SK-N-SH (cell line): ENCODE measurements at regions not wholly inside any gene's neighbourhood (a gene's known extent, or its start where the extent isn't known, plus 50 kb on each side); places are given as distances from the start of the nearest gene placed in this dataset.
"Not testable (repeated sequence)": the region's sequence is repeated elsewhere in the genome, so short reads cannot be mapped to it uniquely, and the experiment has no call there.

Experiments
- CTCF ChIA-PET: fragments of 300-600, 350-600 bp; formaldehyde crosslinking; extraction: SDS; loops from one replicate; lab custom pipeline; 2021; lab: Yijun Ruan, JAX
- POLR2A ChIA-PET: fragments of 350-600 bp; sonication (Branson Sonifier 250); formaldehyde crosslinking; extraction: SDS; loops from one replicate; lab custom pipeline; 2020; ENCODE audit warnings: antibody characterized with exemption, inconsistent platforms; lab: Yijun Ruan, JAX
- DNase-seq: peaks from one replicate; pipeline ENCODE4 v3.0.0; 2012
- H2AFZ ChIP-seq: fragments of 200-600 bp; sonication (generic); 2 replicates; pipeline ENCODE4 v1.8.1; 2016; ENCODE audit warnings: antibody characterized with exemption, mild to moderate bottlenecking, low read depth
- H3F3A ChIP-seq: fragments of 200-600 bp; sonication (generic); replicated peaks from 2 replicates; pipeline ENCODE3; 2016; ENCODE audit warnings: antibody characterized with exemption, mild to moderate bottlenecking; ENCODE audit not compliant: insufficient read depth
- H3K27ac ChIP-seq, 2 experiments: fragments of 200-500 bp in 1 of 2; fragments of 200-600 bp in 1 of 2; sonication (Bioruptor generic) in 1 of 2; sonication (generic), shearing (Covaris generic) in 1 of 2; 2 replicates each; pipeline versions ENCODE4 v1.5.1 to v1.6.1; 2014 to 2016; ENCODE audit warnings: low read depth in 2 of 2, inconsistent platforms in 1 of 2, low read length in 1 of 2, mild to moderate bottlenecking in 1 of 2, mixed read lengths in 1 of 2
- H3K27me3 ChIP-seq: fragments of 200-600 bp; sonication (generic), shearing (Covaris generic); 2 replicates; pipeline ENCODE4 v1.6.1; 2016; ENCODE audit warnings: mixed run types; ENCODE audit not compliant: insufficient read depth
- H3K36me3 ChIP-seq, 2 experiments: fragments of 200-500 bp in 1 of 2; fragments of 200-600 bp in 1 of 2; sonication (Bioruptor generic) in 1 of 2; sonication (generic) in 1 of 2; replicated peaks in 1 of 2; 2 replicates each; pipeline versions ENCODE3 to v1.5.1; 2014 to 2016; ENCODE audit warnings: low read length in 1 of 2, mild to moderate bottlenecking in 1 of 2; ENCODE audit not compliant: insufficient read depth in 2 of 2, control insufficient read depth in 1 of 2
- H3K4me1 ChIP-seq, 2 experiments: fragments of 200-500 bp in 1 of 2; fragments of 200-600 bp in 1 of 2; sonication (Bioruptor generic) in 1 of 2; sonication (generic), shearing (Covaris generic) in 1 of 2; 2 replicates each; pipeline versions ENCODE4 v1.5.1 to v1.6.1; 2014 to 2016; ENCODE audit warnings: low read depth in 1 of 2, low read length in 1 of 2, mixed run types in 1 of 2; ENCODE audit not compliant: insufficient read depth in 2 of 2, control insufficient read depth in 1 of 2
- H3K4me2 ChIP-seq: fragments of 200-600 bp; sonication (generic), shearing (Covaris generic); 2 replicates; pipeline ENCODE4 v1.6.1; 2017; ENCODE audit warnings: mixed run types
- H3K4me3 ChIP-seq, 2 experiments: fragments of 200-500 bp in 1 of 2; fragments of 200-600 bp in 1 of 2; sonication (Bioruptor generic) in 1 of 2; sonication (generic), shearing (Covaris generic) in 1 of 2; 2 replicates each; pipeline versions ENCODE4 v1.5.1 to v1.8.1; 2014 to 2016; ENCODE audit warnings: low read depth in 2 of 2, inconsistent platforms in 1 of 2, low read length in 1 of 2, mild to moderate bottlenecking in 1 of 2, mixed read lengths in 1 of 2, moderate library complexity in 1 of 2
- H3K79me2 ChIP-seq: fragments of 200-600 bp; sonication (generic); 2 replicates; pipeline ENCODE4 v1.8.1; 2017; ENCODE audit warnings: mild to moderate bottlenecking; ENCODE audit not compliant: insufficient read depth
- H3K9ac ChIP-seq: fragments of 200-600 bp; sonication (generic); 2 replicates; pipeline ENCODE4 v1.6.1; 2017; ENCODE audit warnings: mixed run types
- H3K9me2 ChIP-seq: fragments of 200-600 bp; sonication (generic); 2 replicates; pipeline ENCODE4 v1.6.1; 2017; ENCODE audit warnings: mixed run types
- H3K9me3 ChIP-seq: fragments of 200-600 bp; sonication (generic); 2 replicates; pipeline ENCODE4 v1.6.1; 2017; ENCODE audit warnings: mixed run types, mild to moderate bottlenecking, moderate library complexity
- H4K20me1 ChIP-seq: fragments of 200-600 bp; sonication (generic); 2 replicates; pipeline ENCODE4 v1.6.1; 2017; ENCODE audit warnings: mild to moderate bottlenecking, mixed run types; ENCODE audit not compliant: insufficient read depth
- EP300 ChIP-seq, 2 experiments: IDR thresholded peaks; 2 replicates each; pipeline versions ENCODE4 v1.4.0 to v1.6.1; 2012; ENCODE audit warnings: borderline replicate concordance in 1 of 2, low read depth in 1 of 2, low read length in 1 of 2
- EZH2phosphoT487 ChIP-seq: fragments of 200-600 bp; sonication (generic); IDR thresholded peaks from 2 replicates; pipeline ENCODE4 v1.6.1; 2017; ENCODE audit warnings: low read depth, mixed run types, mild to moderate bottlenecking, antibody characterized with exemption, moderate library complexity, borderline replicate concordance
- FOSL2 ChIP-seq: IDR thresholded peaks from 2 replicates; pipeline ENCODE4 v1.4.0; 2012; ENCODE audit warnings: low read depth, mild to moderate bottlenecking, moderate library complexity, borderline replicate concordance
- FOXJ3 ChIP-seq: sonication (generic); formaldehyde crosslinking; IDR thresholded peaks from 2 replicates; pipeline ENCODE4 v1.5.1; 2020; ENCODE audit warnings: mild to moderate bottlenecking, missing genetic modification reagents
- FOXM1 ChIP-seq: IDR thresholded peaks from 2 replicates; pipeline ENCODE4 v1.4.0; 2012; ENCODE audit warnings: low read depth, mild to moderate bottlenecking
- GABPA ChIP-seq: IDR thresholded peaks from 2 replicates; pipeline ENCODE4 v1.4.0; 2012; ENCODE audit warnings: low read depth, mild to moderate bottlenecking
- GATA2 ChIP-seq: sonication (generic); formaldehyde crosslinking; IDR thresholded peaks from 2 replicates; pipeline ENCODE4 v1.5.0; 2020; ENCODE audit warnings: mild to moderate bottlenecking, missing genetic modification reagents
- JUND ChIP-seq: IDR thresholded peaks from 2 replicates; pipeline ENCODE4 v1.4.0; 2012
- MEF2A ChIP-seq: IDR thresholded peaks from 2 replicates; pipeline ENCODE4 v1.4.0; 2012; ENCODE audit warnings: low read depth, borderline replicate concordance
- NRF1 ChIP-seq: IDR thresholded peaks from 2 replicates; pipeline ENCODE4 v1.6.1; 2012; ENCODE audit warnings: low read depth, mild to moderate bottlenecking, low read length
- PBX3 ChIP-seq: IDR thresholded peaks from 2 replicates; pipeline ENCODE4; 2012
- POLR2AphosphoS5 ChIP-seq: IDR thresholded peaks from 2 replicates; pipeline ENCODE4 v1.6.1; 2012; ENCODE audit warnings: low read depth, low read length
- RAD21 ChIP-seq: IDR thresholded peaks from 2 replicates; pipeline ENCODE4 v1.6.1; 2012; ENCODE audit warnings: mild to moderate bottlenecking, low read length
- RCOR1 ChIP-seq: fragments of 150-350 bp; IDR thresholded peaks from 2 replicates; pipeline ENCODE4 v1.6.1; 2017; ENCODE audit warnings: antibody characterized with exemption, low read length
- RFX5 ChIP-seq: IDR thresholded peaks from 2 replicates; pipeline ENCODE4 v1.6.1; 2012; ENCODE audit warnings: mild to moderate bottlenecking, improper control_type of control experiment, low read length
- SIN3A ChIP-seq: IDR thresholded peaks from 2 replicates; pipeline ENCODE4 v1.6.1; 2012; ENCODE audit warnings: low read depth, mild to moderate bottlenecking, low read length, moderate library complexity, borderline replicate concordance
- USF1 ChIP-seq: IDR thresholded peaks from 2 replicates; pipeline ENCODE4 v1.4.0; 2012; ENCODE audit warnings: low read depth, borderline replicate concordance
- YY1 ChIP-seq: IDR thresholded peaks from 2 replicates; pipeline ENCODE4 v1.4.0; 2012; ENCODE audit warnings: low read depth, mild to moderate bottlenecking
- ZBTB33 ChIP-seq: IDR thresholded peaks from 2 replicates; pipeline ENCODE4 v1.4.0; 2012; ENCODE audit warnings: low read depth, borderline replicate concordance
- WGBS: methylation state at CpG from one replicate; pipeline ENCODE4 v1.1.6; 2017; ENCODE audit warnings: low lambda C conversion rate; 5-methylcytosine and 5-hydroxymethylcytosine counted together

DNA sequence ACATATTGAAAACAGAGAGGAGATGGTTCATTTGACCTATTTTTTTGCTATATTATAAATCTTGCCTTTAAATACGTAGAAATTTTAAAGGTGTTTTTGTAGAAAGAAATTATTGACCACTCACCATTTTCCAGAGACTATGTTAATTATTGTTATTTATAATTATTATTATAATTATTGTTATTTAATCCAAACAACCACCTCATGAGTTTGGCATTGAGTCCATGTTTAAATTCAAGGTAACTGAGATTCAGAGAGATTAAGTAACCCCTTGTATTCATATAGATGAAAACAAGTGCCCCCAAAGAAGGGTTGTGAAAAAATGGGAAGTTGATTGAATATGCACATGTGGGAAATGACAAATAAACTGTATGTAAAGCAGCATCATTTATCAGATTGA is 692.5 kb upstream of the MIR17HG start:
- no peak overlapping the region for H3K9ac ChIP-seq
- no peak for DNase-seq
- CTCF ChIA-PET, result no interaction called here
- H4K20me1 ChIP-seq, result no peaks in the 10 kb centered on the region
- H3F3A ChIP-seq, result no peaks in the 10 kb centered on the region
- no peaks in the 10 kb centered on the region for H3K9me3 ChIP-seq
- no peak for TF ChIP-seq EP300 (IDR thresholded peaks at IDR 0.05; ENCODE audit: borderline replicate concordance in 1 of 2, low read depth in 1 of 2, low read length in 1 of 2)
- TF ChIP-seq USF1, result no peak
- no peak for TF ChIP-seq GATA2 (CRISPR knock-in tag)
- no peak for TF ChIP-seq SIN3A
- no peak for TF ChIP-seq FOXJ3 (CRISPR knock-in tag)
- no peak for TF ChIP-seq NRF1
- TF ChIP-seq PBX3, result no peak
- TF ChIP-seq RCOR1, result no peak
- no peak for TF ChIP-seq MEF2A
- TF ChIP-seq ZBTB33, result no peak
- no peak for TF ChIP-seq YY1
- TF ChIP-seq RFX5, result no peak
- no peak for TF ChIP-seq FOSL2
- no peak for TF ChIP-seq EZH2phosphoT487
- no peak for TF ChIP-seq POLR2AphosphoS5
- TF ChIP-seq FOXM1, result no peak
- TF ChIP-seq RAD21, result no peak
- TF ChIP-seq JUND, result no peak
- no peak for TF ChIP-seq GABPA
- H2AFZ ChIP-seq, result no peak overlapping the region
- POLR2A ChIA-PET, result no interaction called here
- no peaks in the 10 kb centered on the region for H3K36me3 ChIP-seq
- H3K4me2 ChIP-seq, result no peak overlapping the region
- no peaks in the 10 kb centered on the region for H3K79me2 ChIP-seq
- no peaks in the 10 kb centered on the region for H3K9me2 ChIP-seq
- H3K27ac ChIP-seq, result no peak overlapping the region
- no peaks in the 10 kb centered on the region for H3K27me3 ChIP-seq
- WGBS, result 80% methylated on average over 1 of the region's 1 CpG
- H3K4me3 ChIP-seq, result no peak overlapping the region
- H3K4me1 ChIP-seq, result no peaks in the 10 kb centered on the region

GRCh38 chr13:90664200-90664599 is 683.3 kb upstream of the MIR17HG start:
- H3F3A ChIP-seq, H3K79me2 ChIP-seq, POLR2A ChIA-PET, H3K36me3 ChIP-seq, DNase-seq, H3K27me3 ChIP-seq, H2AFZ ChIP-seq, H3K9me2 ChIP-seq, H3K27ac ChIP-seq, H3K4me3 ChIP-seq, CTCF ChIA-PET, H4K20me1 ChIP-seq, H3K9me3 ChIP-seq, H3K4me1 ChIP-seq, H3K4me2 ChIP-seq, H3K9ac ChIP-seq: not testable (repeated sequence)
- 68% methylated on average over 11 of the region's 14 CpGs for WGBS
